DMS 273 treated with DMSO at 0.1 percent for 48 hours (cell line): ENCODE measurements at regions not wholly inside any gene's neighbourhood (a gene's known extent, or its start where the extent isn't known, plus 50 kb on each side); places are given as distances from the start of the nearest gene placed in this dataset.
"Not testable (repeated sequence)": the region's sequence is repeated elsewhere in the genome, so short reads cannot be mapped to it uniquely, and the experiment has no call there.

Experiments used
- DNase-seq: peaks from one replicate; lab custom pipeline; 2025; lab: John Stamatoyannopoulos, UW

- DNase-seq = no peak
These were observed 78.3 kb upstream of the CDK6 start for GRCh38 chr7:92914645-92915044.

GRCh38 chr7:92913849-92914248, 77.5 kb upstream of the CDK6 start:
- DNase-seq = no peak

- DNase-seq = no peak
These were observed 74.6 kb upstream of the CDK6 start for GRCh38 chr7:92910976-92911375.

- DNase-seq = no peak
These were observed 73.5 kb upstream of the CDK6 start for GRCh38 chr7:92909686-92910475.

- no peak for DNase-seq
These were observed 68.1 kb upstream of the CDK6 start for GRCh38 chr7:92904244-92905131.

- no peak for DNase-seq
These were observed 62.4 kb upstream of the CDK6 start for GRCh38 chr7:92898798-92899197.

GRCh38 chr7:92894857-92895256, 58.5 kb upstream of the CDK6 start:
- not testable (repeated sequence) for DNase-seq

- DNase-seq = no peak
These were observed 52.7 kb upstream of the CDK6 start for GRCh38 chr7:92889081-92889480.
